OCI-LY7 (cell line): ENCODE measurements at regions not wholly inside any gene's neighbourhood (a gene's known extent, or its start where the extent isn't known, plus 50 kb on each side); places are given as distances from the start of the nearest gene placed in this dataset.

Experiments used
- BruUV-seq: library from RNA; stranded (reverse); fragments of 400-500 nt; replicated peaks from 2 replicates; lab custom pipeline; 2021; lab: Mats Ljungman, UMichigan
- CTCF ChIA-PET: fragments of 300-600 bp; sonication (Branson Sonifier 250); formaldehyde crosslinking; loops from one replicate; lab custom pipeline; 2022; ENCODE audit warnings: antibody characterized with exemption; ENCODE audit not compliant: unreplicated experiment; lab: Charles Lee
- POLR2A ChIA-PET: fragments of 300-600 bp; sonication (Branson Sonifier 250); formaldehyde crosslinking; loops from one replicate; lab custom pipeline; 2022; ENCODE audit warnings: antibody characterized with exemption; lab: Charles Lee
- DNase-seq: peaks from one replicate; pipeline ENCODE4 v3.0.0-alpha.2; 2015; ENCODE audit warnings: low spot score
- H2AFZ ChIP-seq: fragments of 200-600 bp; sonication (generic), shearing (Covaris generic); 2 replicates; pipeline ENCODE4 v1.6.1; 2014; ENCODE audit warnings: mild to moderate bottlenecking, antibody characterized with exemption, low read length, moderate library complexity
- H3K27ac ChIP-seq: fragments of 200-600 bp; sonication (generic); 2 replicates; pipeline ENCODE4 v1.5.1; 2014; ENCODE audit warnings: mixed run types, low read depth, mild to moderate bottlenecking, moderate library complexity, low read length, inconsistent platforms; ENCODE audit not compliant: poor library complexity, severe bottlenecking
- H3K36me3 ChIP-seq: fragments of 200-600 bp; sonication (generic); 2 replicates; pipeline ENCODE4 v1.6.1; 2014; ENCODE audit warnings: mild to moderate bottlenecking, antibody characterized with exemption, low read length, moderate library complexity, mixed read lengths; ENCODE audit not compliant: insufficient read depth
- H3K4me1 ChIP-seq: fragments of 200-600 bp; sonication (generic); 2 replicates; pipeline ENCODE4 v1.5.1; 2014; ENCODE audit warnings: mild to moderate bottlenecking, low read length; ENCODE audit not compliant: insufficient read depth, poor library complexity, severe bottlenecking
- H3K4me2 ChIP-seq: fragments of 200-600 bp; sonication (generic); 2 replicates; pipeline ENCODE4 v1.6.1; 2014; ENCODE audit warnings: mild to moderate bottlenecking, low read length
- H3K4me3 ChIP-seq: fragments of 200-600 bp; sonication (generic); 2 replicates; pipeline ENCODE4 v1.5.1; 2014; ENCODE audit warnings: mild to moderate bottlenecking, low read depth, low read length; ENCODE audit not compliant: poor library complexity, severe bottlenecking
- H3K79me2 ChIP-seq: fragments of 200-600 bp; sonication (generic); 2 replicates; pipeline ENCODE4 v1.6.1; 2016; ENCODE audit warnings: low read depth, mild to moderate bottlenecking, low read length, moderate library complexity, mixed read lengths; ENCODE audit not compliant: insufficient read depth
- H3K9me2 ChIP-seq: fragments of 200-600 bp; sonication (generic); 2 replicates; pipeline ENCODE4 v1.6.1; 2016; ENCODE audit warnings: mild to moderate bottlenecking, low read length, mixed read lengths; ENCODE audit not compliant: insufficient read depth
- H3K9me3 ChIP-seq: fragments of 200-600 bp; sonication (generic); 2 replicates; pipeline ENCODE4 v1.6.1; 2014; ENCODE audit warnings: mild to moderate bottlenecking, mixed run types, low read length, mixed read lengths
- H4K20me1 ChIP-seq: fragments of 200-600 bp; sonication (generic); 2 replicates; pipeline ENCODE4 v1.6.1; 2014; ENCODE audit warnings: mild to moderate bottlenecking, antibody characterized with exemption, low read length, moderate library complexity, mixed read lengths; ENCODE audit not compliant: insufficient read depth
- EZH2phosphoT487 ChIP-seq: fragments of 200-600 bp; sonication (generic); IDR thresholded peaks from 2 replicates; pipeline ENCODE4 v1.6.1; 2018; ENCODE audit warnings: low read depth, borderline replicate concordance, mild to moderate bottlenecking, mixed run types, antibody characterized with exemption, low read length, moderate library complexity, mixed read lengths
- intact Hi-C: fragments of 100-400 bp; cut with micrococcal nuclease; formaldehyde crosslinking; loops from one replicate; pipeline ENCODE4 v1.10.0; 2022; ENCODE audit not compliant: unreplicated experiment
- TF ChIP-seq, protein P1 (sequence below): fragments of 200-600 bp; sonication (generic); conservative IDR thresholded peaks from 2 replicates; pipeline ENCODE4 v1.5.1; 2014; ENCODE audit warnings: mild to moderate bottlenecking, antibody characterized with exemption, low read length, moderate library complexity, mixed read lengths

DNA sequence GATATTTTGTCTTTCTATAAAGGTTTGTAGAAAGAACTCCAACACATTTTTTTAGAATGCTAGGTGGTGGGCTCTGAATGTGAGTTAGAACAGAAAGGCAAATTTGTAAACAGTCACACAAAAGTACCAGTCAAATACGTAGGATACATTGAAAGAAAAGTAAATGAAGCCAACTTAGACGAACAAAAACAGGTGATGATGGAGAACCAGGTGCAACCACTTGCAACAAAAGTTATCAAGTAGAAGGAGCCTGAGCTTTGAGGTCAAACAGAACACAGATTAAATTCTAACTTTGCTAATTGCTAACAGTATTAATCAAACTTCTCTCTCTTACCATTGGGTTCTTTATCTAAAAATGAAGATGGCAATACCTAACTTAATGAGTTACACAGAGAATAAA, 62.7 kb upstream of the DAPP1 start:
- intact Hi-C loops = no loop called here
- DNase-seq = no peak
- Histone ChIP-seq H4K20me1 (no peaks in the 10 kb centered on the region), H3K79me2 (no peaks in the 10 kb centered on the region), H3K27ac (no peak overlapping the region), H3K36me3 (no peaks in the 10 kb centered on the region), H3K9me3 (no peaks in the 10 kb centered on the region), H3K4me1 (peaks cover 5% of the 10 kb centered on the region), H3K9me2 (no peaks in the 10 kb centered on the region), H3K4me2 (no peak overlapping the region), H2AFZ (no peak overlapping the region), H3K4me3 (no peak overlapping the region)
- ChIA-PET CTCF (no interaction called here), POLR2A (interaction anchor here (0.6 to 0.7 kb wide), 3 partner anchors 53 to 288 kb away, joined by 3 to 4 read pairs (median 3); no protein-coding TSS in a partner anchor)
- BruUV-seq = no TSS peak
- TF ChIP-seq, protein P1, sequence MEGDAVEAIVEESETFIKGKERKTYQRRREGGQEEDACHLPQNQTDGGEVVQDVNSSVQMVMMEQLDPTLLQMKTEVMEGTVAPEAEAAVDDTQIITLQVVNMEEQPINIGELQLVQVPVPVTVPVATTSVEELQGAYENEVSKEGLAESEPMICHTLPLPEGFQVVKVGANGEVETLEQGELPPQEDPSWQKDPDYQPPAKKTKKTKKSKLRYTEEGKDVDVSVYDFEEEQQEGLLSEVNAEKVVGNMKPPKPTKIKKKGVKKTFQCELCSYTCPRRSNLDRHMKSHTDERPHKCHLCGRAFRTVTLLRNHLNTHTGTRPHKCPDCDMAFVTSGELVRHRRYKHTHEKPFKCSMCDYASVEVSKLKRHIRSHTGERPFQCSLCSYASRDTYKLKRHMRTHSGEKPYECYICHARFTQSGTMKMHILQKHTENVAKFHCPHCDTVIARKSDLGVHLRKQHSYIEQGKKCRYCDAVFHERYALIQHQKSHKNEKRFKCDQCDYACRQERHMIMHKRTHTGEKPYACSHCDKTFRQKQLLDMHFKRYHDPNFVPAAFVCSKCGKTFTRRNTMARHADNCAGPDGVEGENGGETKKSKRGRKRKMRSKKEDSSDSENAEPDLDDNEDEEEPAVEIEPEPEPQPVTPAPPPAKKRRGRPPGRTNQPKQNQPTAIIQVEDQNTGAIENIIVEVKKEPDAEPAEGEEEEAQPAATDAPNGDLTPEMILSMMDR = no peak
- no peak for TF ChIP-seq EZH2phosphoT487

DNA sequence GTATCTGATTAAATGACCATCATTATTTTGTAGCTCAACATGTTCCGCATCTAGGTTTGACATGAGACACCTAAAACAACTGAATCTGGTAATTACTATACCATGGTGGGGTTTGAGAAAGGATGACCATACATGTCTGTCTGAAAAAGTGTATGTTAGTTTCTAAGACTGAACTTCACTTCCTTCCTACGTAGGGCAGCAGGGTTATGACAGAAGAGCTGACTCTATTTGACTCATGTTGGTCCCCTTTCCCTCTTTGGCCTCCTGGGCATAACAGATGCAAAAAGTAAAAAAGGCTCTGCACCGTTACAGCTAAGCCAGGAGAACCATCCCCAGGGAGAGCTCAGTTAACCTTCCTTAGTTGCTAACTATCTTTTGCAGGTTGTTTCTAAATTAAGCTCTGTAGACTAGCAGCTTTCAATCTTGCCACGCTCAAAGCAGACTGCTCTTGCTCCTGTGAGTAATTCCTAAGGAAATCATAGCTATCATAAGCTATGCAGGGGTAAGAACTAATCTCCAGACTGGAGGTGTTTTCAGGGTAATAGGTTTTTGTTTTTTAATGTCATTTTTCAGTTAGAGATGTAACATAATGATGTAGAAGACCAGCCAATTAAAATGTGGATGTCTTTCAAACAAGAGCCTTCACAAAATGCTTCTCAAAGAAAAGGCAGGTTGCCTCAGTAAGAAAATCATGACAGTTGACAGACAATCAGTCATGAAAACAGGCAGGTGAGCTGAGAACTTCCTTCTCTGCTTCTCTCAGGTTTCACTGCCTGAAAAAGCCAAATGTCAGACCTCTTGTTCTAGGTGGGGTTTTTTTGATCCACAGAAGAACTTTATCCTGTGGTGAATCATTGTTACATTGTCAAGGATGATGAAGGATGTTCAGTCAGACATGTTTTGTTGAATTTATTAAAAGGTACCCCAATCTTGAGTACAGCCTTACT, 66.9 kb upstream of the DAPP1 start:
- Histone ChIP-seq H3K4me1 (peaks cover 5% of the 10 kb centered on the region), H4K20me1 (no peaks in the 10 kb centered on the region), H3K4me3 (no peak overlapping the region), H3K36me3 (no peaks in the 10 kb centered on the region), H3K9me2 (no peaks in the 10 kb centered on the region), H3K79me2 (no peaks in the 10 kb centered on the region), H2AFZ (peak overlapping the region; percentile 71), H3K9me3 (no peaks in the 10 kb centered on the region), H3K27ac (peak overlapping the region; percentile 31), H3K4me2 (peak overlapping the region; percentile 30; the same call in 1 of the 2 replicates)
- intact Hi-C loops = no loop called here
- POLR2A ChIA-PET = interaction anchor here (0.6 to 1.5 kb wide), 7 partner anchors 8 to 1976 kb away, joined by 3 to 5 read pairs (median 4); no protein-coding TSS in a partner anchor
- CTCF ChIA-PET = no interaction called here
- no peak for TF ChIP-seq EZH2phosphoT487
- TF ChIP-seq, protein P1 = no peak
- BruUV-seq = no TSS peak
- peak; percentile 24 for DNase-seq

DNA sequence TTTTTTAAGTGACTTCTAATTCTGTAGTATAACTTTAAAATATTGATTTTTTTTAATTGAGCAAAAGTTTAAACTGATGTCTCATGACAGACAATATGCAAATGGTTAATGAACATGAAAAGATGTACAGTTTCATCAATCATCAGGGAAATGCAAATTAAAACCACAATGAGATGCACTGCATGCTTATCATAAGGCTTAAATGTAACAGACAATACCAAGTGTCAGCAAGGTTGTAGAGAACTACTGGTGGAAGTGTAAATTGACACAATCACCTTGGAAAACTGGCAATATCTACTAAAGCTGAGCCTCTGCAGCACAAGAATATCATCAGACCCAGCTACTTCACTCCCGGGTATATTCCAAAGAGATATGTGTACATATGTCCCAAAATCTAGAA, 70.2 kb upstream of the DAPP1 start:
- no peaks in the 10 kb centered on the region for H3K79me2 ChIP-seq
- no peak for DNase-seq
- no peaks in the 10 kb centered on the region for H3K9me2 ChIP-seq
- POLR2A ChIA-PET = no interaction called here
- intact Hi-C loops = no loop called here
- no peak overlapping the region for H3K27ac ChIP-seq
- no peaks in the 10 kb centered on the region for H3K36me3 ChIP-seq
- H3K4me1 ChIP-seq = peaks cover 5% of the 10 kb centered on the region
- H2AFZ ChIP-seq = no peak overlapping the region
- H3K4me3 ChIP-seq = no peak overlapping the region
- no peaks in the 10 kb centered on the region for H3K9me3 ChIP-seq
- no TSS peak for BruUV-seq
- H3K4me2 ChIP-seq = no peak overlapping the region
- CTCF ChIA-PET = no interaction called here
- no peak for TF ChIP-seq EZH2phosphoT487
- TF ChIP-seq, protein P1 = no peak
- no peaks in the 10 kb centered on the region for H4K20me1 ChIP-seq
